ENCODE measurements at regions not wholly inside any gene's neighbourhood (a gene's known extent, or its start where the extent isn't known, plus 50 kb on each side); places are given as distances from the start of the nearest gene placed in this dataset.

- no peak for DNase-seq (ENCODE audit: low read depth, low spot score)
- Histone ChIP-seq H3K4me3 (ENCODE audit: low read length) (no peak overlapping the region), H3K27ac (ENCODE audit: low read length) (no peak overlapping the region), H3K27me3 (ENCODE audit: control insufficient read depth, insufficient read depth, low read length) (no peaks in the 10 kb centered on the region), H3K36me3 (ENCODE audit: control insufficient read depth, insufficient read depth, low read length) (no peaks in the 10 kb centered on the region), H3K9me3 (ENCODE audit: control insufficient read depth, insufficient read depth, low read length) (no peaks in the 10 kb centered on the region), H3K4me1 (ENCODE audit: control insufficient read depth, insufficient read depth, low read length) (no peaks in the 10 kb centered on the region)
- WGBS (ENCODE audit: insufficient coverage, insufficient read length), result no CpG with 5 or more reads among the region's 6 CpGs
Observed at GRCh38 chr3:43783987-43784639, 93.4 kb downstream of the ABHD5 start.

- no peak for DNase-seq (ENCODE audit: low read depth, low spot score)
- no peaks in the 10 kb centered on the region for H3K27me3 ChIP-seq (ENCODE audit: control insufficient read depth, insufficient read depth, low read length)
- no peaks in the 10 kb centered on the region for H3K4me1 ChIP-seq (ENCODE audit: control insufficient read depth, insufficient read depth, low read length)
- WGBS (ENCODE audit: insufficient coverage, insufficient read length), result no CpG with 5 or more reads among the region's 4 CpGs
- H3K9me3 ChIP-seq (ENCODE audit: control insufficient read depth, insufficient read depth, low read length), result no peaks in the 10 kb centered on the region
- H3K36me3 ChIP-seq (ENCODE audit: control insufficient read depth, insufficient read depth, low read length), result no peaks in the 10 kb centered on the region
- H3K4me3 ChIP-seq (ENCODE audit: low read length), result no peak overlapping the region
- H3K27ac ChIP-seq (ENCODE audit: low read length), result no peak overlapping the region
Observed at GRCh38 chr3:43784640-43785011, 93.9 kb downstream of the ABHD5 start.

- no CpG with 5 or more reads among the region's 8 CpGs for WGBS (ENCODE audit: insufficient coverage, insufficient read length)
- Histone ChIP-seq H3K9me3 (ENCODE audit: control insufficient read depth, insufficient read depth, low read length) (no peaks in the 10 kb centered on the region), H3K27me3 (ENCODE audit: control insufficient read depth, insufficient read depth, low read length) (no peaks in the 10 kb centered on the region), H3K4me3 (ENCODE audit: low read length) (no peak overlapping the region), H3K4me1 (ENCODE audit: control insufficient read depth, insufficient read depth, low read length) (no peaks in the 10 kb centered on the region), H3K36me3 (ENCODE audit: control insufficient read depth, insufficient read depth, low read length) (no peaks in the 10 kb centered on the region), H3K27ac (ENCODE audit: low read length) (no peak overlapping the region)
- no peak for DNase-seq (ENCODE audit: low read depth, low spot score)
Observed at GRCh38 chr3:43785551-43785950, 94.8 kb downstream of the ABHD5 start.

GRCh38 chr3:43786102-43786501 lies 95.4 kb downstream of the ABHD5 start:
- Histone ChIP-seq H3K9me3 (ENCODE audit: control insufficient read depth, insufficient read depth, low read length) (no peaks in the 10 kb centered on the region), H3K4me3 (ENCODE audit: low read length) (no peak overlapping the region), H3K4me1 (ENCODE audit: control insufficient read depth, insufficient read depth, low read length) (no peaks in the 10 kb centered on the region), H3K27me3 (ENCODE audit: control insufficient read depth, insufficient read depth, low read length) (no peaks in the 10 kb centered on the region), H3K36me3 (ENCODE audit: control insufficient read depth, insufficient read depth, low read length) (no peaks in the 10 kb centered on the region), H3K27ac (ENCODE audit: low read length) (no peak overlapping the region)
- WGBS (ENCODE audit: insufficient coverage, insufficient read length), result no CpG with 5 or more reads among the region's 3 CpGs
- DNase-seq (ENCODE audit: low read depth, low spot score), result no peak

- WGBS (ENCODE audit: insufficient coverage, insufficient read length), result no CpG with 5 or more reads among the region's 9 CpGs
- Histone ChIP-seq H3K9me3 (ENCODE audit: control insufficient read depth, insufficient read depth, low read length) (no peaks in the 10 kb centered on the region), H3K4me3 (ENCODE audit: low read length) (no peak overlapping the region), H3K4me1 (ENCODE audit: control insufficient read depth, insufficient read depth, low read length) (no peaks in the 10 kb centered on the region), H3K36me3 (ENCODE audit: control insufficient read depth, insufficient read depth, low read length) (no peaks in the 10 kb centered on the region), H3K27me3 (ENCODE audit: control insufficient read depth, insufficient read depth, low read length) (no peaks in the 10 kb centered on the region), H3K27ac (ENCODE audit: low read length) (no peak overlapping the region)
- no peak for DNase-seq (ENCODE audit: low read depth, low spot score)
Observed at GRCh38 chr3:43786526-43787305, 96.0 kb downstream of the ABHD5 start.

GRCh38 chr3:43787330-43787729 lies 96.6 kb downstream of the ABHD5 start:
- no peak overlapping the region for H3K27ac ChIP-seq (ENCODE audit: low read length)
- H3K27me3 ChIP-seq (ENCODE audit: control insufficient read depth, insufficient read depth, low read length), result no peaks in the 10 kb centered on the region
- no peak overlapping the region for H3K4me3 ChIP-seq (ENCODE audit: low read length)
- DNase-seq (ENCODE audit: low read depth, low spot score), result no peak
- no peaks in the 10 kb centered on the region for H3K36me3 ChIP-seq (ENCODE audit: control insufficient read depth, insufficient read depth, low read length)
- H3K9me3 ChIP-seq (ENCODE audit: control insufficient read depth, insufficient read depth, low read length), result no peaks in the 10 kb centered on the region
- no CpG with 5 or more reads among the region's 3 CpGs for WGBS (ENCODE audit: insufficient coverage, insufficient read length)
- H3K4me1 ChIP-seq (ENCODE audit: control insufficient read depth, insufficient read depth, low read length), result no peaks in the 10 kb centered on the region

GRCh38 chr3:43789028-43789427 lies 98.3 kb downstream of the ABHD5 start:
- H3K36me3 ChIP-seq (ENCODE audit: control insufficient read depth, insufficient read depth, low read length), result no peaks in the 10 kb centered on the region
- no peaks in the 10 kb centered on the region for H3K27me3 ChIP-seq (ENCODE audit: control insufficient read depth, insufficient read depth, low read length)
- no peak overlapping the region for H3K27ac ChIP-seq (ENCODE audit: low read length)
- no peak for DNase-seq (ENCODE audit: low read depth, low spot score)
- H3K4me1 ChIP-seq (ENCODE audit: control insufficient read depth, insufficient read depth, low read length), result no peaks in the 10 kb centered on the region; the same call in 1 of the 2 replicates
- no peaks in the 10 kb centered on the region for H3K9me3 ChIP-seq (ENCODE audit: control insufficient read depth, insufficient read depth, low read length)
- no peak overlapping the region for H3K4me3 ChIP-seq (ENCODE audit: low read length)
- no CpG with 5 or more reads among the region's 1 CpG for WGBS (ENCODE audit: insufficient coverage, insufficient read length)

- Histone ChIP-seq H3K27ac (ENCODE audit: low read length) (no peak overlapping the region), H3K27me3 (ENCODE audit: control insufficient read depth, insufficient read depth, low read length) (no peaks in the 10 kb centered on the region), H3K4me1 (ENCODE audit: control insufficient read depth, insufficient read depth, low read length) (no peaks in the 10 kb centered on the region; the same call in 1 of the 2 replicates), H3K36me3 (ENCODE audit: control insufficient read depth, insufficient read depth, low read length) (no peaks in the 10 kb centered on the region), H3K9me3 (ENCODE audit: control insufficient read depth, insufficient read depth, low read length) (no peaks in the 10 kb centered on the region), H3K4me3 (ENCODE audit: low read length) (no peak overlapping the region)
- WGBS (ENCODE audit: insufficient coverage, insufficient read length), result no CpG with 5 or more reads among the region's 5 CpGs
- no peak for DNase-seq (ENCODE audit: low read depth, low spot score)
Observed at GRCh38 chr3:43790060-43790459, 99.3 kb downstream of the ABHD5 start.

- WGBS (ENCODE audit: insufficient coverage, insufficient read length), result no CpG with 5 or more reads among the region's 6 CpGs
- no peaks in the 10 kb centered on the region for H3K27me3 ChIP-seq (ENCODE audit: control insufficient read depth, insufficient read depth, low read length)
- H3K4me1 ChIP-seq (ENCODE audit: control insufficient read depth, insufficient read depth, low read length), result no peaks in the 10 kb centered on the region; the same call in 1 of the 2 replicates
Observed at GRCh38 chr3:43790476-43790875, 99.7 kb downstream of the ABHD5 start.

GRCh38 chr3:43791246-43791645 lies 100.5 kb downstream of the ABHD5 start:
- Histone ChIP-seq H3K9me3 (ENCODE audit: control insufficient read depth, insufficient read depth, low read length) (no peaks in the 10 kb centered on the region), H3K4me3 (ENCODE audit: low read length) (no peak overlapping the region), H3K36me3 (ENCODE audit: control insufficient read depth, insufficient read depth, low read length) (no peaks in the 10 kb centered on the region), H3K4me1 (ENCODE audit: control insufficient read depth, insufficient read depth, low read length) (no peaks in the 10 kb centered on the region; the same call in 1 of the 2 replicates), H3K27me3 (ENCODE audit: control insufficient read depth, insufficient read depth, low read length) (no peaks in the 10 kb centered on the region), H3K27ac (ENCODE audit: low read length) (no peak overlapping the region)
- DNase-seq (ENCODE audit: low read depth, low spot score), result no peak

More at GRCh38 chr3:43790476-43790875, 99.7 kb downstream of the ABHD5 start:
- Histone ChIP-seq H3K36me3 (ENCODE audit: control insufficient read depth, insufficient read depth, low read length) (no peaks in the 10 kb centered on the region), H3K9me3 (ENCODE audit: control insufficient read depth, insufficient read depth, low read length) (no peaks in the 10 kb centered on the region), H3K4me3 (ENCODE audit: low read length) (no peak overlapping the region), H3K27ac (ENCODE audit: low read length) (no peak overlapping the region)
- no peak for DNase-seq (ENCODE audit: low read depth, low spot score)

GRCh38 chr3:43792904-43793303 lies 102.2 kb downstream of the ABHD5 start:
- no peaks in the 10 kb centered on the region for H3K36me3 ChIP-seq (ENCODE audit: control insufficient read depth, insufficient read depth, low read length)
- no peak overlapping the region for H3K27ac ChIP-seq (ENCODE audit: low read length)
- H3K4me3 ChIP-seq (ENCODE audit: low read length), result no peak overlapping the region
- no peak for DNase-seq (ENCODE audit: low read depth, low spot score)
- WGBS (ENCODE audit: insufficient coverage, insufficient read length), result no CpG with 5 or more reads among the region's 2 CpGs
- H3K27me3 ChIP-seq (ENCODE audit: control insufficient read depth, insufficient read depth, low read length), result no peaks in the 10 kb centered on the region
- H3K4me1 ChIP-seq (ENCODE audit: control insufficient read depth, insufficient read depth, low read length), result no peaks in the 10 kb centered on the region; the same call in 1 of the 2 replicates
- no peaks in the 10 kb centered on the region for H3K9me3 ChIP-seq (ENCODE audit: control insufficient read depth, insufficient read depth, low read length)

Data from iPS DF 6.9 (cell line).